DND-41 (cell line): ENCODE measurements at regions not wholly inside any gene's neighbourhood (a gene's known extent, or its start where the extent isn't known, plus 50 kb on each side); places are given as distances from the start of the nearest gene placed in this dataset.

Experiments
- EZH2 ChIP-seq: IDR thresholded peaks from 3 replicates; pipeline ENCODE4 v1.6.1; 2012; ENCODE audit warnings: borderline replicate concordance, low read depth, mild to moderate bottlenecking, moderate library complexity, low read length, inconsistent platforms; ENCODE audit not compliant: severe bottlenecking
- TF ChIP-seq, protein P1 (sequence below): IDR thresholded peaks from 2 replicates; pipeline ENCODE4 v1.5.1; 2012; ENCODE audit warnings: borderline replicate concordance, low read length, moderate library complexity, mild to moderate bottlenecking; ENCODE audit not compliant: poor library complexity, severe bottlenecking; ENCODE audit errors: extremely low read depth

DNA sequence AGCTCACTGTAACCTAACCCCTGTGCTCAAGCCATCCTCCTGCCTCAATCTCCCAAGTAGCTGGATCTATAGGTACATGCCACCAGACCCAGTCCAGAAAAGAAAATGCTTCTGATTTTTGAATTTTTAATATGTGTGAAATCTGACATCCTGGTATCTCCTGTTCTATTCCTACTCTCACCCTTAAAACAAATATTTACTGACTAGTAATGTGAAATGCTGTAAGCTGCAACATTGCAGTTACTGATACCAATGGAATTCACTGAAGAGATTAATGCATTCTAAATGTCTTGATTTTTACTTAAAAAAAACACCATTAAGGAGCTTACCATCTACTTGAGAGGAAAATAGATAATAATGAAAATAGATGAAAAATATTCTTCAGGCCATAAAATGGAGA lies 162.7 kb upstream of the TSLP start:
- TF ChIP-seq, protein P1, sequence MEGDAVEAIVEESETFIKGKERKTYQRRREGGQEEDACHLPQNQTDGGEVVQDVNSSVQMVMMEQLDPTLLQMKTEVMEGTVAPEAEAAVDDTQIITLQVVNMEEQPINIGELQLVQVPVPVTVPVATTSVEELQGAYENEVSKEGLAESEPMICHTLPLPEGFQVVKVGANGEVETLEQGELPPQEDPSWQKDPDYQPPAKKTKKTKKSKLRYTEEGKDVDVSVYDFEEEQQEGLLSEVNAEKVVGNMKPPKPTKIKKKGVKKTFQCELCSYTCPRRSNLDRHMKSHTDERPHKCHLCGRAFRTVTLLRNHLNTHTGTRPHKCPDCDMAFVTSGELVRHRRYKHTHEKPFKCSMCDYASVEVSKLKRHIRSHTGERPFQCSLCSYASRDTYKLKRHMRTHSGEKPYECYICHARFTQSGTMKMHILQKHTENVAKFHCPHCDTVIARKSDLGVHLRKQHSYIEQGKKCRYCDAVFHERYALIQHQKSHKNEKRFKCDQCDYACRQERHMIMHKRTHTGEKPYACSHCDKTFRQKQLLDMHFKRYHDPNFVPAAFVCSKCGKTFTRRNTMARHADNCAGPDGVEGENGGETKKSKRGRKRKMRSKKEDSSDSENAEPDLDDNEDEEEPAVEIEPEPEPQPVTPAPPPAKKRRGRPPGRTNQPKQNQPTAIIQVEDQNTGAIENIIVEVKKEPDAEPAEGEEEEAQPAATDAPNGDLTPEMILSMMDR = no peak
- no peak for TF ChIP-seq EZH2
